ENCODE measurements at regions not wholly inside any gene's neighbourhood (a gene's known extent, or its start where the extent isn't known, plus 50 kb on each side); places are given as distances from the start of the nearest gene placed in this dataset.

DNA sequence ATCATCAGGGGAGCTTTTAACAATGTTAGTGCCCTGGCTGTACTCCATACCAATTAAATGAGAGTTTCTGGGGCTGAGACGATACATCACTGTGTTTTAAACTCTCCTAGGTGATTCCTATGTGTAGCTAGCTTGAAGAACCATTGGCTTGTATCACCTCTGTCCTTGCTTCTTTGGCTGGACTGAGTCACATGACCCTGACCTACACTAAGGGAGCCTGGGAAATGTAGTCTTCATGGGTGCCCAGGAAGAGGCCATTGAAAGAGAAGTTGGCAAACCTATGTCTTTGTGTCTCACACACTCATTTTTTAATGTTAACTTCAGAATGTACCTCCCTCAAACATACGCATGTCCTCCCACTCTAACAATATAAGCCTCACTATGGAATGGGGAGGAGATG lies 506.6 kb downstream of the DHX35 start:
- H3K9me3 ChIP-seq = peaks cover 0 to 4% (median 0%) of the 10 kb centered on the region in 4 donors
- intact Hi-C loops (cut with DNase I; ENCODE audit: low total_unique reads) = no loop called here
- no peak overlapping the region for H3K27ac ChIP-seq
- TF ChIP-seq POLR2AphosphoS5 (IDR thresholded peaks at IDR 0.05) = no peak
- no peak for TF ChIP-seq EP300 (IDR thresholded peaks at IDR 0.05)
- H3K4me1 ChIP-seq = no peaks in the 10 kb centered on the region
- H3K27me3 ChIP-seq = no peaks in the 10 kb centered on the region
- H3K36me3 ChIP-seq = no peaks in the 10 kb centered on the region
- no peak overlapping the region for H3K4me3 ChIP-seq
- 85 to 96% (median 90%) methylated on average over 2 of the region's 2 CpGs for WGBS, 5 donors
- DNase-seq = no peak

DNA sequence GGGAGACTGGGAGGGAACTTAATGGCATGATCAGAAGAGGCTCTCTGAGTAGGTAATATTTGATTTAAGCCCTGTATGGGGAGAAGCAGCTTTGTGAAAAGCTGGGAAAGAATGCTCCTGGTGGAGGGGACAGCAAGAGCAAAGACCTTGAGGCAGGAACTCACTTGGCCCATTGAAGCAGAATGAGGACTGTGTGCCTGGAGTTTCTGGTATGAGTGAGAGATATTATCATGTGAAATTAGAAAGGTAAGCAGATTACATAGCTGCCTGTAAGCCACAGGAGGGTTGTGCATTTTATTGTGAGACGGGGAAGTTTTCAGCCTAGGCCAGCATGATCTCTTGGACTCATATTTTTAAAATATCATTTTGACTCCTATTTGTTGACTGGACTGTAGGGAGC lies 502.1 kb downstream of the DHX35 start:
- intact Hi-C loops (cut with DNase I; ENCODE audit: low total_unique reads) = no loop called here
- no peak for TF ChIP-seq POLR2AphosphoS5 (IDR thresholded peaks at IDR 0.05)
- TF ChIP-seq EP300 (IDR thresholded peaks at IDR 0.05) = no peak
- TF ChIP-seq, protein P1, sequence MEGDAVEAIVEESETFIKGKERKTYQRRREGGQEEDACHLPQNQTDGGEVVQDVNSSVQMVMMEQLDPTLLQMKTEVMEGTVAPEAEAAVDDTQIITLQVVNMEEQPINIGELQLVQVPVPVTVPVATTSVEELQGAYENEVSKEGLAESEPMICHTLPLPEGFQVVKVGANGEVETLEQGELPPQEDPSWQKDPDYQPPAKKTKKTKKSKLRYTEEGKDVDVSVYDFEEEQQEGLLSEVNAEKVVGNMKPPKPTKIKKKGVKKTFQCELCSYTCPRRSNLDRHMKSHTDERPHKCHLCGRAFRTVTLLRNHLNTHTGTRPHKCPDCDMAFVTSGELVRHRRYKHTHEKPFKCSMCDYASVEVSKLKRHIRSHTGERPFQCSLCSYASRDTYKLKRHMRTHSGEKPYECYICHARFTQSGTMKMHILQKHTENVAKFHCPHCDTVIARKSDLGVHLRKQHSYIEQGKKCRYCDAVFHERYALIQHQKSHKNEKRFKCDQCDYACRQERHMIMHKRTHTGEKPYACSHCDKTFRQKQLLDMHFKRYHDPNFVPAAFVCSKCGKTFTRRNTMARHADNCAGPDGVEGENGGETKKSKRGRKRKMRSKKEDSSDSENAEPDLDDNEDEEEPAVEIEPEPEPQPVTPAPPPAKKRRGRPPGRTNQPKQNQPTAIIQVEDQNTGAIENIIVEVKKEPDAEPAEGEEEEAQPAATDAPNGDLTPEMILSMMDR (IDR thresholded peaks at IDR 0.05) = no peak
- TF ChIP-seq POLR2A (IDR thresholded peaks at IDR 0.05) = no peak

DNA sequence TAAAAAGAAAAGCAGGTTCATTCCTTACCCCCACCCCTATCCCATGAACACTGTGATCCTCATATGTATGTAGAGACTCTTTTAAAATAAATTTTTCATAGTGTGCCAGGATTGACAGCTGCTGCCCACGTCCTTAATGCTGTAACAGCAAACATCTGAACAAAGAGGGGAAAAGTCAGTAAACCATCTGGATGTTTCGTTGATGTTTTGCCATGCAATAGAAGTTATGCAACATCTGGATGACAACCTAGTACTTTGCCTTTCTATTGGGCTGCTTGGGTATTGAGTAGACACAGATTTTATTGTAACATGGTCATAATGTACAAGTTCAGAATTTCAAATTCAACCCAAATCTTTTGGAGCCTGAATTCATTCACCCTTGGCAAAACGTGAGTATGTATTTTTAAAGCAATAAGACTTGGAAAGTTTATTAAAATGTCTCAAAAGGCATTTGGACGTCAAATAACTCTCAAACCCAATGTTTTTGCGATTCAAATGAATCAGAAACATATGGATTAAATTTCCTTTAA lies 500.3 kb downstream of the DHX35 start:
- WGBS, 5 donors = 50 to 62% (median 58%) methylated on average over 5 of the region's 5 CpGs
- no peaks in the 10 kb centered on the region for H3K4me1 ChIP-seq
- H3K27ac ChIP-seq = no peak overlapping the region
- TF ChIP-seq POLR2AphosphoS5 (IDR thresholded peaks at IDR 0.05) = no peak
- no peak for TF ChIP-seq EP300 (IDR thresholded peaks at IDR 0.05)
- TF ChIP-seq, protein P1 (IDR thresholded peaks at IDR 0.05) = no peak
- no peak for DNase-seq
- H3K36me3 ChIP-seq = no peaks in the 10 kb centered on the region
- peaks cover 0 to 4% (median 0%) of the 10 kb centered on the region in 4 donors for H3K9me3 ChIP-seq
- intact Hi-C loops (cut with DNase I; ENCODE audit: low total_unique reads) = no loop called here
- no peaks in the 10 kb centered on the region for H3K27me3 ChIP-seq
- H3K4me3 ChIP-seq = no peak overlapping the region

More for the DNA sequence above, 502.1 kb downstream of the DHX35 start:
- Histone ChIP-seq H3K36me3 (no peaks in the 10 kb centered on the region), H3K4me3 (no peak overlapping the region), H3K27ac (no peak overlapping the region), H3K9me3 (peaks cover 0 to 4% (median 0%) of the 10 kb centered on the region in 4 donors), H3K4me1 (no peaks in the 10 kb centered on the region), H3K27me3 (no peaks in the 10 kb centered on the region)
- DNase-seq = no peak
- 78 to 96% (median 84%) methylated on average over 1 of the region's 1 CpG for WGBS, 5 donors

DNA sequence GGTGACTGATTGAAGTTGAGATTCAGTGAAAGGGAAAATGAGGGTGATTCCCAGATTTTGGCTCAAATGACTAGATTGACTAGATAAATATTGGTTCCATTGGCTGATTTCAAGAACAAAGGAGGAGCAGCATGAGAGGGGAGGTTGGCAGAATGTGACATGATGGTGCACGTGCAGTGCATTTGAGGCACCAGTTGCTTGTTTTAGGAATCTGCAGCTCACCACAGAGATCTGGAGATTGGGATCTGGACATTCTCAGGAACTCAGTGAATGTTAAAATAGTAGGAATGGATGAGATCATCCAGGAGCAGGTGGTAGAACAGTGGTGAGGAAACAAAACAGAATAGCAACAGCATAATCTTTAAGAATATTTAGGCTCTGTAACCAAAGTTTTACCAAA lies 496.3 kb downstream of the DHX35 start:
- no peak for DNase-seq
- no peak overlapping the region for H3K4me3 ChIP-seq
- no peaks in the 10 kb centered on the region for H3K4me1 ChIP-seq
- H3K9me3 ChIP-seq = no peaks in the 10 kb centered on the region
- no peaks in the 10 kb centered on the region for H3K36me3 ChIP-seq
- H3K27me3 ChIP-seq = no peaks in the 10 kb centered on the region
- no peak overlapping the region for H3K27ac ChIP-seq
- intact Hi-C loops (cut with DNase I; ENCODE audit: low total_unique reads) = no loop called here
- 67 to 83% (median 80%) methylated on average over 1 of the region's 1 CpG for WGBS, 5 donors
- TF ChIP-seq, protein P1 (IDR thresholded peaks at IDR 0.05) = no peak
- no peak for TF ChIP-seq POLR2AphosphoS5 (IDR thresholded peaks at IDR 0.05)
- TF ChIP-seq EP300 (IDR thresholded peaks at IDR 0.05) = no peak
- no peak for TF ChIP-seq POLR2A (IDR thresholded peaks at IDR 0.05)

DNA sequence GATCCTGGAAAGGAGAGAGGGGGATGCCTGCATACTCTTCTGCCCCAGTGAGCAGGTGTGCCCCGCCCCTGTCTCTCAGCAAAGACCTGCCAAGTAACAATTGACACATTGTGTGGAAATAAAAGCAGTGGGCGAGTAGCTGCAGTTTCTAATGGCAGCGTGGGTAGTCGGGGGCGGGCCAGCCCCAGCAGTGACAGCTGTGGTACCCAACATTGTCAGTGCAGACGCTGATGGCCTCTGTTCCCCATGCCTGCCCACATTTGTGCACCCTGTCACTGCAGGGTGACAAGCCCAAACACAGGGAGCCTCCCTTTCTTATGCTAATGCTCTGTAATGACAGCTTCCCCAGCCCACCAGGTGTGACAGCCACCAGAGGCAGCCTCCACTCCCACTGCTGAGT lies 491.7 kb downstream of the DHX35 start:
- intact Hi-C loops (cut with DNase I; ENCODE audit: low total_unique reads) = no loop called here
- no peaks in the 10 kb centered on the region for H3K27me3 ChIP-seq
- WGBS, 5 donors = 43 to 76% (median 53%) methylated on average over 1 to 6 of the region's 6 CpGs
- no peak for DNase-seq
- TF ChIP-seq EP300 (IDR thresholded peaks at IDR 0.05) (no peak), POLR2A (IDR thresholded peaks at IDR 0.05) (no peak), POLR2AphosphoS5 (IDR thresholded peaks at IDR 0.05) (no peak)
- TF ChIP-seq, protein P1 (IDR thresholded peaks at IDR 0.05) = no peak
- no peaks in the 10 kb centered on the region for H3K4me1 ChIP-seq
- H3K9me3 ChIP-seq = no peaks in the 10 kb centered on the region
- no peaks in the 10 kb centered on the region for H3K36me3 ChIP-seq
- no peak overlapping the region for H3K4me3 ChIP-seq
- no peak overlapping the region for H3K27ac ChIP-seq

Data from stomach (tissue), 8 donors.